Activated CD8-positive, alpha-beta memory T cell treated with anti-CD3 and anti-CD28 coated beads, Interleukin-2, amount 50 U/mL, for 1 hour (primary cell): ENCODE measurements at regions not wholly inside any gene's neighbourhood (a gene's known extent, or its start where the extent isn't known, plus 50 kb on each side); places are given as distances from the start of the nearest gene placed in this dataset.

Experiments used
- DNase-seq: peaks from one replicate; pipeline ENCODE4 v3.0.0-alpha.2; 2020; ENCODE audit errors: extremely low read depth

DNA sequence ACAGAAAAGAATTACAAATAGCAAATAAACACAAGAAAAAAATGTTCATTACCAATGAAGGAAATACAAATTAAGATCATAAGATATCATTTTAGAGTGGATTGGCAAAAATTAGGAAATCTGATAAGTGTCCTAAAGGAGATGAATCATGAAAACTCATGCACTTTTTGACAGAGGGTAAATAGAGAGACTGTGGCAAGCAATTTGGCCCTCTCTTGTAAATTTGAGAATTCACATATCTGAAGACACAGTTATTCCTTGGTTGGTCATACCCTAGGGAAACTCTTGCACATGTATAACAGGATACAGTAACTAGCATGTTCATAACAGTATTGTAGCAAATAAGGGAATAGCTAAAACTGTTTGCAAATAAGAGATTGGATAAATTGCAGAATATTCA is 246.0 kb upstream of the GADL1 start:
- DNase-seq, result no peak

DNA sequence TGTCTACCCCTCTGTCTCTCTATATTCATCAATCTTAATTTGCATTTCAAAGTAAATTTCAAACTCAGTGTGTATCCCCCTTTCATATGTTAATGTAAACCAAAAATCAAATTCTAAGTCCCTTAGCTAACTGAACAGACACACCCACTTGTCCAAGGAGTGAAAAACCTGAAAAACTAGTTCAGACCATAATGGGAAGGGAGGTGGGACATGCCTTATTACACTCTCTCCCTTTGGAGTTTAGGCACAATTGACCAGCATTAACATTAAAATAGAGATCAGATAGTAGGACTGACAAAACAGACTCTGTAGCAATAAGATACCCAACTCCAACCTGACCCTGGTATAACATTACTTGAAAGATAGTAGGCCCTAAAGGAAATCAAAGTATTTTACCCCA is 247.7 kb upstream of the GADL1 start:
- no peak for DNase-seq

DNA sequence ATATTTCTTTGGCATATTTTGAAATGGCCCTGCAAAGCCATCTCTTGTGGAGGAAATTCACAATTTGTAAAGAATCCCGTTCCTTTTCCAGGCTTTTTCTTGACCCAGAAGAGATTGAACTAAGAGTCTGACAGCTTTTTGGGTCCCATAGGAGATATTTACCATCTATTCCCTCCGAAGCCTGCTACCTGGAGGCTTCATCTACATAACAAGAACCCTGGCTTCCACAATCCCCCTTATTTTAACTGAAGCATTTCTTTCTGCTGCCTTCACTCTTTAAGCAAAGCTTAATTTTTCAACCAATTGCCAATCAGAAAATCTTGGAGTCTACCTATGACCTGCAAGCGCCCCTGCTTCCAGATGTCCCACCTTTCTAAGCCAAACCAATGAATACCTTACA is 248.1 kb upstream of the GADL1 start:
- no peak for DNase-seq

DNA sequence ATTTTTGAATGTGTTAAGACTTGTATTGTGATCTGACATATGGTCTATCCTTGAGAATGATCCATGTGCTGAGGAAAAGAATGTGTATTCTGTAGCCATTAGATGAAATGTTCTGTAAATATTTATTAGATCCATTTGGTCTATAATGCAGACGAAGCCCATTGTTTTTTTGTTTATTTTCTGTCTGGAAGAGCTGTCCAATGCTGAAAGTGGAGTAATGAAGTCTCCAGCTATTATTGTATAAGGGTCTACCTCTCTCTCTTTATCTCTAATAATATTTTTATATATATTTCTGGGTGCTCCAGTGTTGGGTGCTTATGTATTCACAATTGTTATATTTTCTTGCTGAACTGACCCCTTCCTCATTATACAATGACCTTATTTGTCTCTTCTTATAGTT is 250.6 kb upstream of the GADL1 start:
- no peak for DNase-seq

DNA sequence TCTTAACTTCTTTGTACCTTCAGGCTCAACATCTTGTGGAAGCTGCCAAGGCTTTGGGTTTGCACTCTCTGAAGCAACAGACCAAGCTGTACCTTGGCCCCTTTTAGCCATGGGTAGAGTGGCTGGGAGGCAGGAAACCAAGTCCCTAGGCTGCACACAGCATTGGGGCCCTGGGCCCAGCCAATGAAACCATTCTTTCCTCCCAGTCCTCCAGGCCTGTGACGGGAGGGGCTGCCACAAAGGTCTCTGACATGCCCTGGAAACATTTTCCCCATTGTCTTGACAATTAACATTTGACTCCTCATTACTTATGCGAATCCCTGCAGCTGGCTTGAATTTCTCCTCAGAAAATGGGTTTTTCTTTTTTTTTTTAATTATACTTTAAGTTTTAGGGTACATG is 253.1 kb upstream of the GADL1 start:
- DNase-seq, result no peak

DNA sequence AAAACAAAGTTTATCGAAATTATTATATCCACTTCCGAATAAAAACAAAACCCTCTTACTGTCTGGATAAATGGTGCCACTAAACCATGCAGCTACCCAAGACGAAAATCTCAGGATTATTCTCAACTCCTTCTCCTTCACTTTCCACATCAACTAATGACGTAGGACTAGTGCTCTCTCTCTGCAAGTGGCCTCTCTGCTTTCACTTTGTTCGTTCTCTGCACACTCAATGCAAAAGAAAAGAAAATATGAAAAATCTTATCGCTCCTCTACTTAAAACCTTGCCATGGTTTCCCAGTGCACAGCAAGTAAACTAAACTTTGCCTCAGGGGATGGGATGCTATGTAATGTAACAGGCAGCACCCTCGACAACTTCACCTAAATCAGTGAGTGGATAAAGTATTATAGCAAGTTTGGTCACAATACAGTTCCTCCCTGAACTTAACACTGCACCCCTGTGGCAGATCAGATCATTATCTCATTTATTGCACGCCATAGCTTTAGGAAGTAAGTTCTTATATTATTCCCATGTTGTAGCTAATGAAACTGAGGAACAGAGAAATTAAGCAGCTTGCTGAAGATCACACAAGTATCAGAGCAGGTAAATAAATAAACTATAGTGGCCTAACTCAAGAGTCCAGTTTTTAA is 262.7 kb upstream of the GADL1 start:
- DNase-seq, result no peak

DNA sequence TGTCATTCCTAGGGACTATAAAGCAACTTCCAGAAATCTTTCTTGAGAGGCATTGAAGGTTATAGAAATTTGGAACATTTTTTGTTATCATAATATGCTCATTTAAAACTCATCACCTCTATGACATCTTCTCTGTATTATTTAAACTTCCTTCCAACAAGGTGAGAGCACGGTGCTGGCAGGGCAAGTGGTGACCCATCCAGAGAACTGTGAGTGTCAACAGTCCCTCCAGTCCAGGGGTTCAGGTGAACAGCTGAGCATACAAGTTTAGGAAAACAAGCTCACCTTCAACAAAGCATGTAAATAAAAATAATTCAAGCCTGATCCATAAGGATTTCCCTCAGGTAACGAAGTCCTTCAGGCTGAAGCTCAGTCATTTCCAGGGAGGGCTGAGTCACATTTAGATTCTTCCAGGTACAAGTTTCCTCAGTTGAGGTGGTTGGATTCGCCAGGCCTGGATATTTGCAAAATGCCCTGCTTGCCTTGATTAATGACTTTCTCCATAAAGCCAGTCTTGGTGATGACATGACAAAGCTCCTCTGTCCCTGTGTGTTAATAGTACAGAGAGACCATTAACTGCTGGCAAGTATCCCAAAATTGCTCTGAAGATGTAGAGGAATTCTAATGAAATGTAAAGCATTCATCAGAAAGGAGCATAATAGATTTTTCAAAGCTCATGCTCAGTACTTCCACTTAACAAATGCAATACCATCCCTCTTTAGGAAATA is 263.6 kb upstream of the GADL1 start:
- no peak for DNase-seq

DNA sequence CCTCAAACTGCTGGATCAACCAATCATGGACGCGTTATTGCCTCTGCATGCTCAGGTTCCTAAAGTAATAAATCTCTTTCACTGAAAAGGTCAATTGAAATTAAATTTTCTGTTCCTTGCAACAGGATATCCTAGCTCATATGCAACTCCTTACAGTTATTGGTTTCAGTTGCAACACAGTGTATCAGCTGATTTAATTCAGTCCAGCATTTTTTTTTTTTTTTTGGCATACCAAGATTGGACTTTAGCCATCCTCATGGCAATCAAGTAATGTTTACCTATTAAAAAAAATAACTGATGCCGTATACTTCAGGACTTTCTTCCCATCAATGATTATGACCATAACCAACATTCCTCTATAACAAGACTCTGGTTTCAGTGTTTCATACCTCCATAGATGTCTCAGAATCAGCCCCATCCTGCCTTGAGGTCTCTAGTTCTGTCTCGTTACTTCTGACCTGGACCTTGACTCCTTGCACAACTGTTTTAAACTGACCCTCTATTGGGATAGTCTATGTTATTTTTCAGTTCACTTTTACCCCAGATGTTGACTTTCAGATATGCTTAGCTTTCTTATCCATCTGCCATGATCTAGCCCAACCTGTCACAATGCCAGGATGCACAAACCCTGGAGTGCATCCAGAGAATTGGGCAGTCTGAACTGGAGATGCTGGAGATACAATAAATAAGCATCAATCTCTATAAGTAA is 265.0 kb upstream of the GADL1 start:
- no peak for DNase-seq

DNA sequence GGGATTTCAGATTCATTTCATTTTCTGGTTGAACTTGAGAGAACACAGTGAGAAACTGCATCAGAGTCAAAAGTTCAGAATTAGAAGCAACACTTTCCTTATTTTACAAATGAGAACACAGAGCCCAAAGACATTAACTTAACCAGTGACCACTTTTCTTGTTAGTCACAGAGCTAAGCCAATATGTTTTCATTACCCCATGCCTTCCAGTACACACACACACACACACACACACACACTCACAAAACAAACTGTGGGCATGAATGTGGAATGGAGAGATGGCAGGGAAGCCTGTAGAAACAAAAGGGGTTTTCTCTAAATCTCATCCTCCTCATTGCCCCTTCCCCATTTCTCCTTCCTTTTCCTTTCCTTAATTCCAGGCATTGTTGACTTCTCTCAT is 267.4 kb upstream of the GADL1 start:
- DNase-seq, result no peak

DNA sequence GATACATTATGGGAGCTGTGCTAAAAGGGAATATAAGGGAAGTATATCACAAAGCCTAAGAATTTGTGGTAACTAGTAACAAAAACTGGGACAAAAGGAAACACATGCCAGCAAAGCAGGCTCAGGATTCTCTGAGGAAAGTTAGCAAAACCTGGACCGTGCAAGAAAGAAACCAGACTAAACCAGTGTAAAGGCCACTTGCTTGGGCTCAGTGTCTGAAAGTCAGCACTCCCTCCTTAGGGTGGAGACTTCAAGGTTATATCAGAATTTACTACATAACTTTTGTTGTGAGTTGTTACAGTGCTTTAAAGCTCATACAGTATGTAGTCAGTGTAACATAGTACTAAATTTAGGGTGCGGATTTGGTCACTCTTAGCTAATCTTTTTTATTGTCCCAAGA is 269.9 kb upstream of the GADL1 start:
- no peak for DNase-seq

DNA sequence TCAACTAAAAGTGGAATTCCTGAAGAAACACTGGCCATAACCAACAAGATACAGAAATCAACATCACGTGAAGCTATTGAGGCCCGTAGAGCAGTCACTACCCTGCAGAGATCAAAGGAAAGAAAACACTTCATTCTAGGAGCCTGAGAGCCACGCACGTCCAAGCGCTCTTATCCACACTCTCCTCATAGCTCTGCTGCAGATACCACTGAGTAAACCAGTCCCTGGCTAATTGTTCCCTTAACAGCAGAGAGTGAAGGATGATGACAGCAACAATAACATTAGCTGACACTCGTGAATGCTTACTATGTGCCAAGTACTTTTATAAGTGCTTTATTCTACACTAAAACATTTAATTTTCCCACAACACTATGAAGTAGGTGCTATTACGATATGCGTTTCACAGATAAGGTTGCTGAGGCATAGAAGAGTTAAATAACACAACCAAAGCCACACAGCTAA is 271.0 kb upstream of the GADL1 start:
- no peak for DNase-seq

DNA sequence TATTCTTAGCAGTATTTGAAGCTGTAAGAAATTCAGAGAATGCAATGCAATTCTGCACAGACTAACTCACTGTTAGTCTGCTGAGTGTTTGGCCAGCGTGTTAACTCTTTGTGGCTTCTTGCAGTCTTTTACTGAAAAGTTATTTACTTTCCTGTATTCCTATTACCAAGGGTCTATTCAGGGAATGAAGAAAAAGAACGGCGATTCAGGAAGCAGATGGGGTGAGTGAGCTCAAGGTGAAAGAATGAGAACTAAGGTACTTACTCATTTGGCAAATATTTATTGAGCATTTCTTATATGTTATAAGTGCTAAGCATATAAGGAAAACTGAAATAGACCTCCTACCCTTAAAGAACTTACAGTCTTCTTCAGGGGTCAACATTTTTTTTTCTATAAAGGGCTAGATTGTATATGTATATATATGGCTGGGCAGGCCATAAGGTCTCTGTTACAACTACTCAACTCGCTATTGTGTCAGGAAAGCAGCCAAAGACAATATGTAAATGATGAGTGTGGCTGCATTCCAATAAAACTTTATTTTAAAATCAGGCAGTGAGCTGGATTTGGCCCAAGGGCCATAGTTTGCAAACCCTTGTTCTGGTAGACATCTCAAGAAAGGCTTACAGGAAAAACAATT is 271.9 kb upstream of the GADL1 start:
- no peak for DNase-seq

DNA sequence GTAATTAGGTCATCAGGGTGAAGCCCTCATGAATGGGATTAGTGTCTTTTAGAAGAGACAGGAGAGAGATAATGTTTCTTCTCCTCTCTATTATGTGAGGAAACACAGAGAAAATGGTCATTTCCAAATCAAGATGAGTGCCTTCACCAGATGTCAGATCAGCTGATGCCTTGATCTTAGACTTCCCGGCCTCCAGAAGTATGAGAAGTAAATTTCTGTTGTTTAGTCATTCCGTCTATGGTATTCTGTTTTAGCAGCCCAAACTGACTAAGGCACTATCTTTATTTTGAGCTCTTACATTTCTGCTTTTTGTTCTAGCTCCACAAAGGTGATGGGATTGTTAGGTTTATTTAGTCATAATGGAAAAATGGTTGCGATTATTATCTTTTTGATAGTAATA is 273.2 kb upstream of the GADL1 start:
- no peak for DNase-seq

DNA sequence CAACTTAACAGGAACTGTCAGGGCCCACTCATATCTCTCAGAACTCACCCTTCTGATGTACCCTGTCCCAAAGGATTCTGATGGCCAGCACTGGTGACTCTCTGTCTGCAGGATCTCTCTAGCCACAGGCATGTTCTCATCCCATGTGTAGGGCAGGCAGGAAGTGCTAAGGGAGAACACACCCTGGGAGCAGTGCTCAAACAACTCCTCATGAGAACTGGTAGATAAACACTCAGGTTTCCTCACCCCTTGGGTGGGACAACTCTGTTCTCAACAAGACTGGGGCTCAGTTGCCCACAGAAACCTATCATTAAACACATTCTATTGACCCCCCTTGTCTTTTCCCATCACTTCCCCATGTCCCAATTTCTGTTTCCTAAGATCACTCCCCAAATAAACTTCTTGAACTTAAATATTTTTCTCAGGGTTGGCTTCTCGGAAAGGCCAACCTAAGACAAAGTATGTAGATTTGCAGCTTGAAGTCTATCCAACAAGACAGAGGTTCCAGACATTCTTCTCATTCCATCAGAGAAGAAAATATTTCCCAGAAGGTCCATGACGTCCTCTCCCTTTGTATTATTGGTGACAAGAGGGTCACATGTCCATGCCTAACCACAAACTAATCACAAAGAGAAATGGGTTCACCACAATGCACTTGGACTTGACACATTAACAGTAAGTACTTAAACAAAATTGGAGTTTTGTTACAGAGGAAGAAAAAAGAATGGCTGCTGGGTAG is 276.6 kb upstream of the GADL1 start:
- DNase-seq, result no peak

DNA sequence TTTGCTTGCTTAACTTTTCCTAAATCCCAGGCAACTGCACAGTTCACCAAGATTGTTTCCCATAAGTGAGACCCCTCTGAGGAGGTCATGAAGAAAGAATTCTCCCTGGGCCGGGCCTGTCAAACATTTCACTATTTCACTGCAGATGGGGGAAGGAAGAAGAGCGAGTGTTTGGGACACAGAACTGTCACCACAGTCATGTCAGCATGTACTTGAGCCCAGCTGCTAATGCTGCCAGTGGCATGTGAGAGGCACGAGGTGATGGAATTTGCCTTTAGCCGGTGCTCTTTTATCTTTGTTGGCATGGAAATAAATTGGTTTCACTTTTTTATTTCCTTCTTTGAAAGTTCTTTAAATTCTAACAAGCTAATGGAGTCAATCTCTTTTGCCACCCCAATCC is 277.9 kb upstream of the GADL1 start:
- DNase-seq, result no peak

DNA sequence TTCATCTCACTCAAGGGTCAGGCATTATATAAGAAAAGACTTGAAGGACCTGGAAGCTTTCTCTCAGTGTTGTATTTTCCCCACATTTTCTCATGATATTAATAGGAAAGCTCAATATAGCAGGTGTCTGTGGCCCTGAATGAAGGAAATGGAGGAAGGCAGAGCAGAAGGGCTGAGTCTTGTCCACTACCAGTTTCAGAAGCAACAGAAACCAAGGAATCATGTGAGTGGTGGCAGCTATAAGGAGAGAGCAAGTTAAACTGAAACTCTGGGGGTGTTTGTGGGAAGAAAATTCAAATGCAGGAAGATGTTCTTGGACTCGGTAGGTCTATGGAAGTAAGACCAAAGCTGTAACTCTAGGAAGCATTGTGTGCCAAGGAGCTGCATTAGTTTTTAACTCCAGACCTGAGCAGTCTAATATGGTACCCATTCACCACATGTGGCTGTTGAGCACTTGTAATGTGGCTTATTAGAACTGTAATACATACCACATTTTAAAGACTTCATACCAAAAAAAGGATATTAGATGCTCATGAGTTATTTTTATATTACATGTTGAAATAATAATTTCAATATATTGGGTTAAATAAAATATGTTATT is 278.8 kb upstream of the GADL1 start:
- DNase-seq, result no peak

DNA sequence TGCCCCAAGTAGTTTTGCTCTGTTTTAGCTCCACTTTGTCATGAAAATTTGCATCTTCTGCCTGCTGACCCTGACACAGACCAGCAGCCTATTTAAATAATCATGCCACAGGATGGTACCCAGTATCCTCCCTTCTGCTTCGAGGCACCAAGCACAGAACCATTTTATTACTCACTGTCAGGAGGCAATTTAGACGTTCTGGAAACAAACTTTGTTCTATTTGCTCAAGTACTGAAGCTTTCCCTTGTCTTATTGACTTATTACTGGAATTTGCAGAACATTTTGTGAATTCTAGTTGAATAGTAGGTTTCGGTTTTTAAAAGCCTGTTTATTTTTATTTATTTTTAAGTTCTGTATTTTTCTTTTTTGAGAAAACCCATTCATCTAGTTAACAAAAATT is 279.6 kb upstream of the GADL1 start:
- DNase-seq, result no peak

DNA sequence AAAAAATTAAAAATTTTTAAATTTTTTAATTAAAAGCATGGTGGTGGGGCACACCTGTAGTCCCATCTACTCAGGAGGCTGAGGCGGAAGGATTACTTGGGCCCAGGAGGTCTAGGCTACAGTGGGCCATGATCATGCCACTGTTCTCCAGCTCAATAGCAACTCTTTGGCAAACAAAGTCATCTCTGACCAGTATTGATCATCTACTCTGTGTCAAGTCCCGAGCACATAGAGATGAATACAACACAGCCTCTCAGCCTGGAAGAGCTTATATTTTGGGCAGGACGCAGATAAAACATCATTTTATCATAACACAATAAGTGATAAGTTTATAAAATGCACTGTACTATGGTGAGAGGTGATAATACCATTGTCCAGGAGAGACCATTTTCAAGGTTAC is 281.6 kb upstream of the GADL1 start:
- DNase-seq, result no peak

DNA sequence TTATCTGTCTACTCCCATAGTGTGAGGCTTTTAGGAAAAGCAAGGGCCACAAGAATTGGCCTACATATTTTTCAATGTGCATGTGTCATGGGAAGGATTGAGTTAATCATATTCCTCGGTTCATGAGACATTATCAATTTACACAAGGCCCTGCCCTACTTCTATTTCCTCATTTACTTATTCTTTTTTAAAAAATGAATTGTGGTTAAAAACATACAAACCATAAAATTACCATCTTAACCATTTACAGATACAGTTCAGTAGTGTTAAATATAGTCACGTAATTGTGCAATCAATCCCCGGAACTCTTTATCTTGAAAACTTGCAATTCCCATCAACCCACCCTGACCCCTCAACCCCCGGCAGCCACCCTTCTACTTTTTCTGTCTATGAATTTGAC is 284.0 kb upstream of the GADL1 start:
- no peak for DNase-seq

DNA sequence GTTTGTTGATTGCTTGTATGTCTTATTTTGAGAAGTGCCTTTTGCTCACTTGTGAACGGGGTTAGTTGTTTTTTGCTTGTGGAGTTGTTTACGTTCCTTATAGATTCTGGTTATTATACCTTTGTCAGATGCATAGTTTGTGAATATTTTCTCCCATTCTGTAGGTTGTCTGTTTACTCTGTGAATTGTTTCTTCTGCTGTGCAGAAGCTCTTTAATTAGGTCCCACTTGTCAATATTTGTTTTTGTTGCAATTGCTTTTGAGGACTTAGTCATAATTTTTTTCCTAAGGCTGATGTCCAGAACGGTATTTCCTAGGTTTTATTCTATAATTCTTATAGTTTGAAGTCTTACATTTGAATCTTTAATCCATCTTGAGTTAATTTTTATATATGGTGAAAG is 285.3 kb upstream of the GADL1 start:
- no peak for DNase-seq

DNA sequence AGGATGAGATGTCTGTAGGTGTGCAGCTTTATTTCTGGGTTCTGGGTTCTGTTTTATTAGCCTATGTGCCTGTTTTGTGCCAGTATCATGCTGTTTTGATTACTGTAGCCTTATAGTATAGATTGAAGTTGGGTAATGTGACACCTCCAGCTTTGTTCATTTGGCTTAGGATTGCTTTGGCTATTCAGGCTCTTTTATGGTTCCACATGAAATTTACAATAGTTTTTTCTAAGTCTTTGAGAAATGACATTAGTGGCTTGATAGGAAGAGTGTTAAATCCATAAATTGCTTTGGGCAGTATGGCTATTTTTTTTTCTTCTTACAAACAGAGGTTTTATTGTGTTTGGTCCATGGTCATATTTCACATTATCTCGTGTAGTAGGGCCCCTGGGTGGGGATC is 285.8 kb upstream of the GADL1 start:
- DNase-seq, result no peak

DNA sequence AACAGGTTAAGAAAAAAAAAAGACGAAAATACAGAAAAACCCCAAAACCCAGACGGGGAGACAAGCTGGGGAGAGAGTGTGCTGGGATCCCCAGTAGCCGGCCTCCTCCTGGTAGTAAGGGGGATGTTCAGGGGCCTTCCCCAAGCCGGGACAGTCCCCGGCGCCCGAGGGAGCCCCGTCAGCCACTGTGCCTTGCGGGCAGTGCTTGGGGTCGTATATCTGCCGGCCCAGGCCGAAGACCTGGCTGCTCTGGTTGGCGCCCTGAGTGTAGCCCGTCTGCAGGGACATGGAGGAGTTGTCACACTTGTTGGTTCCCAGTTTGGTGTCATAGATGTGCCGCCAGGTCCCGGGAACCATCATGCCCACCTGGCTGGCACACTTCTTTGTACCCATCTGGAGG is 287.2 kb upstream of the GADL1 start:
- DNase-seq, result no peak
